ENCODE measurements at regions not wholly inside any gene's neighbourhood (a gene's known extent, or its start where the extent isn't known, plus 50 kb on each side); places are given as distances from the start of the nearest gene placed in this dataset.

DNA sequence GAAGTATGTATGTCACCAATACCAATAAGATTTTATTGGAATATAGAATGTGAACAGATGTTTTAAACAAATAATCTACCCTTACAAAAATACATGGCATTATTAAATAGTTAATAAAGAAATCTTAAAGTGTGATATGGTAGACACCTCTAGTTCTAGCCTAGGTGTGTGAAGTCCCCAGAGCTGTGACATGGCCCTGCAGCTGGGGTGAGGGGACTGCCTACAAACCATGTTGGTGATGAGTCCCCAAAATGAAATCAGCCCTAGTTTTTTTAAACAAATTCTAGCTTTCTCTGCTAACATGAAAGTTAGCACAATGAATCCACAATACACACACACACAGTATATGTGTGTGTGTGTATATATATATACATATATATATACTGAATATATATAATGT is 195.1 kb upstream of the RPS23 start:
- TF ChIP-seq, protein P1, sequence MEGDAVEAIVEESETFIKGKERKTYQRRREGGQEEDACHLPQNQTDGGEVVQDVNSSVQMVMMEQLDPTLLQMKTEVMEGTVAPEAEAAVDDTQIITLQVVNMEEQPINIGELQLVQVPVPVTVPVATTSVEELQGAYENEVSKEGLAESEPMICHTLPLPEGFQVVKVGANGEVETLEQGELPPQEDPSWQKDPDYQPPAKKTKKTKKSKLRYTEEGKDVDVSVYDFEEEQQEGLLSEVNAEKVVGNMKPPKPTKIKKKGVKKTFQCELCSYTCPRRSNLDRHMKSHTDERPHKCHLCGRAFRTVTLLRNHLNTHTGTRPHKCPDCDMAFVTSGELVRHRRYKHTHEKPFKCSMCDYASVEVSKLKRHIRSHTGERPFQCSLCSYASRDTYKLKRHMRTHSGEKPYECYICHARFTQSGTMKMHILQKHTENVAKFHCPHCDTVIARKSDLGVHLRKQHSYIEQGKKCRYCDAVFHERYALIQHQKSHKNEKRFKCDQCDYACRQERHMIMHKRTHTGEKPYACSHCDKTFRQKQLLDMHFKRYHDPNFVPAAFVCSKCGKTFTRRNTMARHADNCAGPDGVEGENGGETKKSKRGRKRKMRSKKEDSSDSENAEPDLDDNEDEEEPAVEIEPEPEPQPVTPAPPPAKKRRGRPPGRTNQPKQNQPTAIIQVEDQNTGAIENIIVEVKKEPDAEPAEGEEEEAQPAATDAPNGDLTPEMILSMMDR (IDR thresholded peaks at IDR 0.05; ENCODE audit: control extremely low read depth in 1 of 3, insufficient read depth in 1 of 3, low read depth in 1 of 3, low read length in 3 of 3) = no peak
- TF ChIP-seq, protein P2, sequence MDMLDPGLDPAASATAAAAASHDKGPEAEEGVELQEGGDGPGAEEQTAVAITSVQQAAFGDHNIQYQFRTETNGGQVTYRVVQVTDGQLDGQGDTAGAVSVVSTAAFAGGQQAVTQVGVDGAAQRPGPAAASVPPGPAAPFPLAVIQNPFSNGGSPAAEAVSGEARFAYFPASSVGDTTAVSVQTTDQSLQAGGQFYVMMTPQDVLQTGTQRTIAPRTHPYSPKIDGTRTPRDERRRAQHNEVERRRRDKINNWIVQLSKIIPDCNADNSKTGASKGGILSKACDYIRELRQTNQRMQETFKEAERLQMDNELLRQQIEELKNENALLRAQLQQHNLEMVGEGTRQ (IDR thresholded peaks at IDR 0.05; ENCODE audit: low read length) = no peak
- TF ChIP-seq NRF1 (IDR thresholded peaks at IDR 0.05; ENCODE audit: low read depth, low read length) = no peak
- TF ChIP-seq, protein P3, sequence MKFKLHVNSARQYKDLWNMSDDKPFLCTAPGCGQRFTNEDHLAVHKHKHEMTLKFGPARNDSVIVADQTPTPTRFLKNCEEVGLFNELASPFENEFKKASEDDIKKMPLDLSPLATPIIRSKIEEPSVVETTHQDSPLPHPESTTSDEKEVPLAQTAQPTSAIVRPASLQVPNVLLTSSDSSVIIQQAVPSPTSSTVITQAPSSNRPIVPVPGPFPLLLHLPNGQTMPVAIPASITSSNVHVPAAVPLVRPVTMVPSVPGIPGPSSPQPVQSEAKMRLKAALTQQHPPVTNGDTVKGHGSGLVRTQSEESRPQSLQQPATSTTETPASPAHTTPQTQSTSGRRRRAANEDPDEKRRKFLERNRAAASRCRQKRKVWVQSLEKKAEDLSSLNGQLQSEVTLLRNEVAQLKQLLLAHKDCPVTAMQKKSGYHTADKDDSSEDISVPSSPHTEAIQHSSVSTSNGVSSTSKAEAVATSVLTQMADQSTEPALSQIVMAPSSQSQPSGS (IDR thresholded peaks at IDR 0.05; ENCODE audit: low read length) = no peak
- no peak for TF ChIP-seq CEBPB (IDR thresholded peaks at IDR 0.05; ENCODE audit: low read depth, low read length)
- TF ChIP-seq EP300 (IDR thresholded peaks at IDR 0.05; ENCODE audit: borderline replicate concordance in 1 of 2, low read depth in 2 of 2, low read length in 2 of 2) = no peak
- TF ChIP-seq, protein P4, sequence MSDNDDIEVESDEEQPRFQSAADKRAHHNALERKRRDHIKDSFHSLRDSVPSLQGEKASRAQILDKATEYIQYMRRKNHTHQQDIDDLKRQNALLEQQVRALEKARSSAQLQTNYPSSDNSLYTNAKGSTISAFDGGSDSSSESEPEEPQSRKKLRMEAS (IDR thresholded peaks at IDR 0.05) = no peak
- no peak for TF ChIP-seq POLR2A (IDR thresholded peaks at IDR 0.05; ENCODE audit: control extremely low read depth in 1 of 2, low read depth in 2 of 2, low read length in 2 of 2)
- TF ChIP-seq TCF12 (IDR thresholded peaks at IDR 0.05; ENCODE audit: low read depth, low read length) = no peak
- TF ChIP-seq KDM1A (IDR thresholded peaks at IDR 0.05; ENCODE audit: borderline replicate concordance, low read length) = no peak
- no peak for TF ChIP-seq MAFK (IDR thresholded peaks at IDR 0.05; ENCODE audit: low read depth, low read length)
- TF ChIP-seq SUZ12 (IDR thresholded peaks at IDR 0.05; ENCODE audit: low read length) = no peak

Measured in H1 (cell line).